ENCODE measurements at regions not wholly inside any gene's neighbourhood (a gene's known extent, or its start where the extent isn't known, plus 50 kb on each side); places are given as distances from the start of the nearest gene placed in this dataset.

GRCh38 chr5:28463728-28464127 is 1425.3 kb upstream of the CDH9 start:
- TF ChIP-seq EGR1 (IDR thresholded peaks at IDR 0.05) (no peak), FOXM1 (IDR thresholded peaks at IDR 0.05; ENCODE audit: borderline replicate concordance, low read depth) (no peak), NFIC (IDR thresholded peaks at IDR 0.05) (no peak), CREB1 (IDR thresholded peaks at IDR 0.05; ENCODE audit: low read depth) (no peak), RAD21 (IDR thresholded peaks at IDR 0.05; ENCODE audit: low read depth) (no peak), TCF12 (IDR thresholded peaks at IDR 0.05; ENCODE audit: low read depth) (no peak), CEBPB (IDR thresholded peaks at IDR 0.05) (no peak), MAX (IDR thresholded peaks at IDR 0.05) (no peak), ZBTB7A (IDR thresholded peaks at IDR 0.05; ENCODE audit: low read depth) (no peak), EP300 (IDR thresholded peaks at IDR 0.05; ENCODE audit: borderline replicate concordance) (no peak), TAF1 (IDR thresholded peaks at IDR 0.05; ENCODE audit: low read depth) (no peak), YY1 (IDR thresholded peaks at IDR 0.05; ENCODE audit: low read depth) (no peak), TEAD4 (IDR thresholded peaks at IDR 0.05) (no peak)
- TF ChIP-seq, protein P1, sequence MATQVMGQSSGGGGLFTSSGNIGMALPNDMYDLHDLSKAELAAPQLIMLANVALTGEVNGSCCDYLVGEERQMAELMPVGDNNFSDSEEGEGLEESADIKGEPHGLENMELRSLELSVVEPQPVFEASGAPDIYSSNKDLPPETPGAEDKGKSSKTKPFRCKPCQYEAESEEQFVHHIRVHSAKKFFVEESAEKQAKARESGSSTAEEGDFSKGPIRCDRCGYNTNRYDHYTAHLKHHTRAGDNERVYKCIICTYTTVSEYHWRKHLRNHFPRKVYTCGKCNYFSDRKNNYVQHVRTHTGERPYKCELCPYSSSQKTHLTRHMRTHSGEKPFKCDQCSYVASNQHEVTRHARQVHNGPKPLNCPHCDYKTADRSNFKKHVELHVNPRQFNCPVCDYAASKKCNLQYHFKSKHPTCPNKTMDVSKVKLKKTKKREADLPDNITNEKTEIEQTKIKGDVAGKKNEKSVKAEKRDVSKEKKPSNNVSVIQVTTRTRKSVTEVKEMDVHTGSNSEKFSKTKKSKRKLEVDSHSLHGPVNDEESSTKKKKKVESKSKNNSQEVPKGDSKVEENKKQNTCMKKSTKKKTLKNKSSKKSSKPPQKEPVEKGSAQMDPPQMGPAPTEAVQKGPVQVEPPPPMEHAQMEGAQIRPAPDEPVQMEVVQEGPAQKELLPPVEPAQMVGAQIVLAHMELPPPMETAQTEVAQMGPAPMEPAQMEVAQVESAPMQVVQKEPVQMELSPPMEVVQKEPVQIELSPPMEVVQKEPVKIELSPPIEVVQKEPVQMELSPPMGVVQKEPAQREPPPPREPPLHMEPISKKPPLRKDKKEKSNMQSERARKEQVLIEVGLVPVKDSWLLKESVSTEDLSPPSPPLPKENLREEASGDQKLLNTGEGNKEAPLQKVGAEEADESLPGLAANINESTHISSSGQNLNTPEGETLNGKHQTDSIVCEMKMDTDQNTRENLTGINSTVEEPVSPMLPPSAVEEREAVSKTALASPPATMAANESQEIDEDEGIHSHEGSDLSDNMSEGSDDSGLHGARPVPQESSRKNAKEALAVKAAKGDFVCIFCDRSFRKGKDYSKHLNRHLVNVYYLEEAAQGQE (IDR thresholded peaks at IDR 0.05; ENCODE audit: low read depth) = no peak
- TF ChIP-seq, protein P2, sequence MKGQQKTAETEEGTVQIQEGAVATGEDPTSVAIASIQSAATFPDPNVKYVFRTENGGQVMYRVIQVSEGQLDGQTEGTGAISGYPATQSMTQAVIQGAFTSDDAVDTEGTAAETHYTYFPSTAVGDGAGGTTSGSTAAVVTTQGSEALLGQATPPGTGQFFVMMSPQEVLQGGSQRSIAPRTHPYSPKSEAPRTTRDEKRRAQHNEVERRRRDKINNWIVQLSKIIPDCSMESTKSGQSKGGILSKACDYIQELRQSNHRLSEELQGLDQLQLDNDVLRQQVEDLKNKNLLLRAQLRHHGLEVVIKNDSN (IDR thresholded peaks at IDR 0.05) = no peak

- no peak for TF ChIP-seq CREB1 (IDR thresholded peaks at IDR 0.05; ENCODE audit: low read depth)
- no peak for TF ChIP-seq FOXM1 (IDR thresholded peaks at IDR 0.05; ENCODE audit: borderline replicate concordance, low read depth)
- no peak for TF ChIP-seq EGR1 (IDR thresholded peaks at IDR 0.05)
- TF ChIP-seq TAF1 (IDR thresholded peaks at IDR 0.05; ENCODE audit: low read depth) = no peak
- no peak for TF ChIP-seq NFIC (IDR thresholded peaks at IDR 0.05)
- TF ChIP-seq, protein P2 (IDR thresholded peaks at IDR 0.05) = no peak
- no peak for TF ChIP-seq TEAD4 (IDR thresholded peaks at IDR 0.05)
- TF ChIP-seq YY1 (IDR thresholded peaks at IDR 0.05; ENCODE audit: low read depth) = no peak
- TF ChIP-seq CEBPB (IDR thresholded peaks at IDR 0.05) = no peak
- TF ChIP-seq RAD21 (IDR thresholded peaks at IDR 0.05; ENCODE audit: low read depth) = no peak
- TF ChIP-seq ZBTB7A (IDR thresholded peaks at IDR 0.05; ENCODE audit: low read depth) = no peak
- no peak for TF ChIP-seq MAX (IDR thresholded peaks at IDR 0.05)
- no peak for TF ChIP-seq TCF12 (IDR thresholded peaks at IDR 0.05; ENCODE audit: low read depth)
- TF ChIP-seq, protein P1 (IDR thresholded peaks at IDR 0.05; ENCODE audit: low read depth) = no peak
- TF ChIP-seq EP300 (IDR thresholded peaks at IDR 0.05; ENCODE audit: borderline replicate concordance) = no peak
These were observed 1413.1 kb upstream of the CDH9 start for GRCh38 chr5:28451483-28451882.

GRCh38 chr5:28450997-28451396 is 1412.6 kb upstream of the CDH9 start:
- TF ChIP-seq EP300 (IDR thresholded peaks at IDR 0.05; ENCODE audit: borderline replicate concordance) (no peak), MAX (IDR thresholded peaks at IDR 0.05) (no peak), TCF12 (IDR thresholded peaks at IDR 0.05; ENCODE audit: low read depth) (no peak), YY1 (IDR thresholded peaks at IDR 0.05; ENCODE audit: low read depth) (no peak), FOXM1 (IDR thresholded peaks at IDR 0.05; ENCODE audit: borderline replicate concordance, low read depth) (no peak), TAF1 (IDR thresholded peaks at IDR 0.05; ENCODE audit: low read depth) (no peak), EGR1 (IDR thresholded peaks at IDR 0.05) (no peak)
- TF ChIP-seq, protein P2 (IDR thresholded peaks at IDR 0.05) = no peak

DNA sequence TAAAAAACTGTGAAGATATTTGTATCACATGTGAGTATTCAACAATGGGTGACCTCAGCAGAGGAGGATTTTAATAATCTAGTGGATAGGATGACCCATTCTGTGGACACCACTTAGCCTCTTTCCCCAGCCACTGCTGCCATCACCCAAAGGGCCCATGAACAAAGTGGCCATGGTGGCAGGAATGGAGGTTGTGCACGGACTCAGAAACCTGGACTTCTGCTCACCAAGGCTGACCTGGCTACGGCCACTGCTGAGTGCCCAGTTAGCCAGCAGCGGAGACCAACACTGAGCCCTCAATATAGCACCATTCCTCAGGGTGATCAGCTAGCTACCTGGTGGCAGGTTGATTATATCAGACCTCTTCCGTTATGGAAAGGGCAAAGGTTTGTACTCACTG is 1410.4 kb upstream of the CDH9 start:
- no peak for TF ChIP-seq TCF12 (IDR thresholded peaks at IDR 0.05; ENCODE audit: low read depth)

- TF ChIP-seq RAD21 (IDR thresholded peaks at IDR 0.05; ENCODE audit: low read depth) = no peak
- TF ChIP-seq TAF1 (IDR thresholded peaks at IDR 0.05; ENCODE audit: low read depth) = no peak
- TF ChIP-seq NFIC (IDR thresholded peaks at IDR 0.05) = no peak
- no peak for TF ChIP-seq TCF12 (IDR thresholded peaks at IDR 0.05; ENCODE audit: low read depth)
- TF ChIP-seq MAX (IDR thresholded peaks at IDR 0.05) = no peak
- TF ChIP-seq EP300 (IDR thresholded peaks at IDR 0.05; ENCODE audit: borderline replicate concordance) = no peak
- no peak for TF ChIP-seq YY1 (IDR thresholded peaks at IDR 0.05; ENCODE audit: low read depth)
- no peak for TF ChIP-seq CREB1 (IDR thresholded peaks at IDR 0.05; ENCODE audit: low read depth)
- TF ChIP-seq TEAD4 (IDR thresholded peaks at IDR 0.05) = no peak
- TF ChIP-seq FOXM1 (IDR thresholded peaks at IDR 0.05; ENCODE audit: borderline replicate concordance, low read depth) = no peak
- TF ChIP-seq EGR1 (IDR thresholded peaks at IDR 0.05) = no peak
- TF ChIP-seq ZBTB7A (IDR thresholded peaks at IDR 0.05; ENCODE audit: low read depth) = no peak
- TF ChIP-seq, protein P1 (IDR thresholded peaks at IDR 0.05; ENCODE audit: low read depth) = no peak
- no peak for TF ChIP-seq CEBPB (IDR thresholded peaks at IDR 0.05)
- TF ChIP-seq, protein P2 (IDR thresholded peaks at IDR 0.05) = no peak
These were observed 1392.3 kb upstream of the CDH9 start for GRCh38 chr5:28430565-28431178.

All from Ishikawa (cell line).